Natural killer cell (primary cell): ENCODE measurements at regions not wholly inside any gene's neighbourhood (a gene's known extent, or its start where the extent isn't known, plus 50 kb on each side); places are given as distances from the start of the nearest gene placed in this dataset.

Experiments used
- ATAC-seq, 3 donors: fragments of 150-1000 bp in 2 of 3; fragments of 200-7000 bp in 1 of 3; cut with Tn5 transposase; 1 replicate in 1 of 3; 2 replicates in 2 of 3; pipeline ENCODE4 v1.10.0; 2021; ENCODE audit warnings: mild to moderate bottlenecking in 2 of 3, moderate library complexity in 2 of 3
- DNase-seq, 2 donors: peaks; one replicate each; pipeline versions ENCODE4 v3.0.0 to v3.0.0-alpha.2; 2013 to 2021; ENCODE audit warnings: mixed read lengths in 1 of 2
- H3K27ac ChIP-seq: one replicate; pipeline ENCODE4 v1.5.1; 2013; ENCODE audit warnings: mild to moderate bottlenecking, low read length
- H3K27me3 ChIP-seq: one replicate; pipeline ENCODE4 v1.6.1; 2013; ENCODE audit warnings: low read length; ENCODE audit not compliant: control insufficient read depth, insufficient read depth
- H3K36me3 ChIP-seq: one replicate; pipeline ENCODE4 v1.6.1; 2013; ENCODE audit warnings: low read length; ENCODE audit not compliant: control insufficient read depth, insufficient read depth
- H3K4me1 ChIP-seq: one replicate; pipeline ENCODE4 v1.6.1; 2013; ENCODE audit warnings: low read length; ENCODE audit not compliant: control insufficient read depth, insufficient read depth
- H3K4me3 ChIP-seq: one replicate; pipeline ENCODE4 v1.5.1; 2013; ENCODE audit warnings: low read length
- H3K9me3 ChIP-seq: one replicate; pipeline ENCODE4 v1.6.1; 2013; ENCODE audit warnings: low read length; ENCODE audit not compliant: control insufficient read depth, insufficient read depth
- H3K27ac Mint-ChIP-seq, 2 donors: one replicate each; pipeline ENCODE4 v1.8.0; 2022; ENCODE audit warnings: mild to moderate bottlenecking in 2 of 2, mixed read lengths in 2 of 2, moderate library complexity in 1 of 2
- H3K27me3 Mint-ChIP-seq, 2 donors: one replicate each; pipeline ENCODE4 v1.8.0; 2022; ENCODE audit warnings: low read depth in 2 of 2, mixed read lengths in 2 of 2
- H3K36me3 Mint-ChIP-seq: one replicate; pipeline ENCODE4 v1.8.0; 2022; ENCODE audit warnings: mixed read lengths
- H3K4me1 Mint-ChIP-seq, 2 donors: one replicate each; pipeline ENCODE4 v1.8.0; 2022; ENCODE audit warnings: mixed read lengths in 2 of 2
- H3K4me3 Mint-ChIP-seq: one replicate; pipeline ENCODE4 v1.8.0; 2022; ENCODE audit warnings: mild to moderate bottlenecking, moderate library complexity, mixed read lengths
- H3K9me3 Mint-ChIP-seq, 2 donors: one replicate each; pipeline ENCODE4 v1.8.0; 2022; ENCODE audit warnings: mixed read lengths in 2 of 2
- WGBS: methylation state at CpG from one replicate; pipeline ENCODE4 v1.1.7; 2013; ENCODE audit warnings: missing lambda C conversion rate; ENCODE audit not compliant: insufficient coverage; 5-methylcytosine and 5-hydroxymethylcytosine counted together
- intact Hi-C: fragments of 100-400 bp; cut with micrococcal nuclease; formaldehyde crosslinking; loops from one replicate; pipeline ENCODE4 v1.14.2; 2022
- TF ChIP-seq, protein P1 (sequence below): fragments of 200-600 bp; IDR thresholded peaks from one replicate; pipeline ENCODE4 v1.8.0; 2022; ENCODE audit warnings: antibody characterized with exemption

DNA sequence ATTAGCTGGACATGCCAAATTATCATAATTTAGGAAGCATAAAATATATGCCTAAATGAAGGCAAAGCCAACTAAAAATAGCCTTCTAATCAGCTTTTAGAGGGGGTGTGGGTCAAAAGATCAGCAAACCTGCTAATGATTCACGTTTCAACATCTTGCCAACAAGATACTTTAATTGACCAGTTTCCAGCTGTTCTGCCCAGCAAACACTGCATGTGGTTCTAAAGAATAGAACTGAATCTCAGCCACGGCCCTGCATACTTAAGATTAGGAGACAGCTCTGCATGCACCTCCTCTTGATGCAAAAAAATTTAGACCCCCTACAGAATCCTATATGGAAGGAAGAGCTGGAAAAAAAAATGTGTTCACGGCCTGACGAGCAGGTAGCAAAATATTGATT is 500.5 kb downstream of the TBL1XR1 start:
- no peaks in the 10 kb centered on the region for H3K36me3 ChIP-seq
- no peak overlapping the region for H3K27ac ChIP-seq
- no peaks in the 10 kb centered on the region for H3K27me3 ChIP-seq
- Mint-ChIP-seq H3K4me1 (no peaks in the 10 kb centered on the region), H3K27me3 (no peaks in the 10 kb centered on the region), H3K4me3 (no peak overlapping the region), H3K36me3 (no peaks in the 10 kb centered on the region), H3K27ac (no peak overlapping the region), H3K9me3 (peaks cover 5 to 6% of the 10 kb centered on the region in 2 donors)
- no peak for DNase-seq
- TF ChIP-seq, protein P1, sequence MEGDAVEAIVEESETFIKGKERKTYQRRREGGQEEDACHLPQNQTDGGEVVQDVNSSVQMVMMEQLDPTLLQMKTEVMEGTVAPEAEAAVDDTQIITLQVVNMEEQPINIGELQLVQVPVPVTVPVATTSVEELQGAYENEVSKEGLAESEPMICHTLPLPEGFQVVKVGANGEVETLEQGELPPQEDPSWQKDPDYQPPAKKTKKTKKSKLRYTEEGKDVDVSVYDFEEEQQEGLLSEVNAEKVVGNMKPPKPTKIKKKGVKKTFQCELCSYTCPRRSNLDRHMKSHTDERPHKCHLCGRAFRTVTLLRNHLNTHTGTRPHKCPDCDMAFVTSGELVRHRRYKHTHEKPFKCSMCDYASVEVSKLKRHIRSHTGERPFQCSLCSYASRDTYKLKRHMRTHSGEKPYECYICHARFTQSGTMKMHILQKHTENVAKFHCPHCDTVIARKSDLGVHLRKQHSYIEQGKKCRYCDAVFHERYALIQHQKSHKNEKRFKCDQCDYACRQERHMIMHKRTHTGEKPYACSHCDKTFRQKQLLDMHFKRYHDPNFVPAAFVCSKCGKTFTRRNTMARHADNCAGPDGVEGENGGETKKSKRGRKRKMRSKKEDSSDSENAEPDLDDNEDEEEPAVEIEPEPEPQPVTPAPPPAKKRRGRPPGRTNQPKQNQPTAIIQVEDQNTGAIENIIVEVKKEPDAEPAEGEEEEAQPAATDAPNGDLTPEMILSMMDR: no peak
- no peak overlapping the region for H3K4me3 ChIP-seq
- ATAC-seq: no peak
- 41% methylated on average over 4 of the region's 4 CpGs for WGBS
- no peaks in the 10 kb centered on the region for H3K4me1 ChIP-seq
- H3K9me3 ChIP-seq: no peaks in the 10 kb centered on the region
- intact Hi-C loops: no loop called here

DNA sequence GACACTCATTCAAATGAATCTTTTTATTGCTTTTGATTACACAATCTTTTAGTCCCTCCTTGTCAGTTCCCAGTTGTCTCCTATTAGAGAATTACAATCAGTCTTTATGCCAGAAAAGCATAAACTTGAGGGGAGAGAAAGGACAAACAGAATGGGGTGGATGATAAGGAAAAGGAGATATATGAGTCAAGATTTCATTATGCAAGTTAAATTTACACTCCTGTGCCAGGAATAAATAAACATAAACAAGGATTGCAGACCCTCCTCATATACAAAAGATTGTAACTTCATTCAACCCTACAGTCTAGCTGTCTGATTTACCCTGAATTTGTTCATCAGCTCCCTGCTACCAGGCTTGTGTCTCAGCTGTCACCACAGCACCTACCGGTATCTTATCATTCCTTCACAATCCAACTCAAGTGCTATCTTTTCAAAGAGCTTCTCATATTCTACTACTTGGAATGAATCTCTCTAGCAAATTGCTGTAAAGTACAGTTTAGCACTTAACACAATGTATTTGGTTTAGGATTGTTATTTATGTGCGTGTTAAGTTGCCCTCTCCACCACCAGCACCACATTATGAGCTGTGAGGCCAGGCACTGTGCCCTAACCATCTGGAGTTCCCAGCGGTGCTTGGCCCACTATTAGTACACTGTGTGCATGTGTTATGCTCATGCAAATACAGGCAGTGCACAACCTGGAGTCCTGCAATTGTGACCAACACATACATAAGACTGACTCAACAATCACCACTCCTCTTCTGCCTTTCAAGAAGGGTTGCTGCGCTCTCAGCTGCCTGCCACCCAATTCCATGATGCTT is 504.1 kb downstream of the TBL1XR1 start:
- DNase-seq (no peak), ATAC-seq (no peak)
- H3K4me3 Mint-ChIP-seq: no peak overlapping the region
- no peaks in the 10 kb centered on the region for H3K4me1 Mint-ChIP-seq
- H3K4me3 ChIP-seq: no peak overlapping the region
- no peak overlapping the region for H3K27ac ChIP-seq
- TF ChIP-seq, protein P1: no peak
- intact Hi-C loops: no loop called here
- no peak overlapping the region for H3K27ac Mint-ChIP-seq
- no peaks in the 10 kb centered on the region for H3K9me3 ChIP-seq
- 89% methylated on average over 4 of the region's 4 CpGs for WGBS
- peaks cover 6 to 9% of the 10 kb centered on the region in 2 donors for H3K9me3 Mint-ChIP-seq
- no peaks in the 10 kb centered on the region for H3K4me1 ChIP-seq
- no peaks in the 10 kb centered on the region for H3K27me3 Mint-ChIP-seq
- no peaks in the 10 kb centered on the region for H3K36me3 ChIP-seq
- H3K27me3 ChIP-seq: no peaks in the 10 kb centered on the region
- H3K36me3 Mint-ChIP-seq: peaks cover 7% of the 10 kb centered on the region

DNA sequence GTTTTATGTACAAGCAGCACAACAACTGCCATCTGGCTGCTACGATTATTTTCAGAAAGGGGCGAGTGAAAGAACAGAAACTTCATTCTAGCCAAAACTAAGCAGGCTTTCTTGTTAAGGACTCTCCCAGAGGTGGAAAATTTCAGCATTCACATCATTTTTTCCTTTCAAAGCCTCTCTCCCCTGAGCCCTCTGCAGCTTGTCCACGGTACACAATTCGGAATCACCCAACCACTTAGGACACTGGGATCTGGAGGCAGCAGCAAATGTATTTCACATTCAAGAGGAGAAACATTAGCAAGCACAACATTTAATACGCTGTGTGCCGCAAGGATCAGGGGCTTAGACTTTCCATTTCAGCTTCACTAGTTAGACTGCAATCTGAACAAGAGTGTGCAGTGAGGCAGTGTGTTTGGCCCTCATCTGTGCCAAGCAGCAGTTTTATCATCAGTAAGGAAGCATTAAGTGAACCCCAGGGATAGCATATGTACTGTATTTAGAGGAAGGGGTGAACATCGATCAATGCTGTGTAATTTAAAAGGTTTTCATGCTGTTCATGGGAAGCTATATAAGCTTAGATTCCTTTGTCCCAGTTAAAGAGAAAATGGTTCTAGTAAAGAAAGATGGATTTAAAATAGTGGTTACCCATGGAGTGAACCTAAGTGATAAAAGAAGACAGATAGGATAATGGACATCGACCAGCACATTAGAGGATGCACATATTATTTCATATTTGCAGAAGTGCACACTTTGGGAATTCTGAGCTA is 504.9 kb downstream of the TBL1XR1 start:
- no peaks in the 10 kb centered on the region for H3K27me3 Mint-ChIP-seq
- no peaks in the 10 kb centered on the region for H3K9me3 ChIP-seq
- peaks cover 7% of the 10 kb centered on the region for H3K36me3 Mint-ChIP-seq
- H3K4me1 ChIP-seq: no peaks in the 10 kb centered on the region
- H3K36me3 ChIP-seq: no peaks in the 10 kb centered on the region
- intact Hi-C loops: no loop called here
- no peaks in the 10 kb centered on the region for H3K27me3 ChIP-seq
- TF ChIP-seq, protein P1: no peak
- no peak overlapping the region for H3K27ac ChIP-seq
- peaks cover 6 to 9% of the 10 kb centered on the region in 2 donors for H3K9me3 Mint-ChIP-seq
- no peak overlapping the region for H3K4me3 Mint-ChIP-seq
- WGBS: 95% methylated on average over 8 of the region's 8 CpGs
- DNase-seq (no peak), ATAC-seq (no peak)
- no peak overlapping the region for H3K27ac Mint-ChIP-seq
- no peak overlapping the region for H3K4me3 ChIP-seq
- no peaks in the 10 kb centered on the region for H3K4me1 Mint-ChIP-seq
